ENCODE measurements at regions not wholly inside any gene's neighbourhood (a gene's known extent, or its start where the extent isn't known, plus 50 kb on each side); places are given as distances from the start of the nearest gene placed in this dataset.

- no peak for DNase-seq (ENCODE audit: low spot score)
- Histone ChIP-seq H3K36me3 (ENCODE audit: low read depth) (no peaks in the 10 kb centered on the region), H3K27me3 (ENCODE audit: insufficient read depth, poor library complexity, severe bottlenecking) (no peaks in the 10 kb centered on the region), H3K4me1 (ENCODE audit: insufficient read depth, poor library complexity, severe bottlenecking) (peaks cover 14% of the 10 kb centered on the region), H3K9me3 (ENCODE audit: severe bottlenecking) (no peaks in the 10 kb centered on the region), H3K4me3 (ENCODE audit: severe bottlenecking) (no peak overlapping the region), H3K27ac (ENCODE audit: poor library complexity, severe bottlenecking) (no peak overlapping the region)
- no peak for TF ChIP-seq CTCF (IDR thresholded peaks at IDR 0.05; ENCODE audit: poor library complexity, severe bottlenecking)
- ATAC-seq (ENCODE audit: low read depth) = no peak
Measured at GRCh38 chr7:106731187-106731586, 70.2 kb upstream of the CCDC71L start.

DNA sequence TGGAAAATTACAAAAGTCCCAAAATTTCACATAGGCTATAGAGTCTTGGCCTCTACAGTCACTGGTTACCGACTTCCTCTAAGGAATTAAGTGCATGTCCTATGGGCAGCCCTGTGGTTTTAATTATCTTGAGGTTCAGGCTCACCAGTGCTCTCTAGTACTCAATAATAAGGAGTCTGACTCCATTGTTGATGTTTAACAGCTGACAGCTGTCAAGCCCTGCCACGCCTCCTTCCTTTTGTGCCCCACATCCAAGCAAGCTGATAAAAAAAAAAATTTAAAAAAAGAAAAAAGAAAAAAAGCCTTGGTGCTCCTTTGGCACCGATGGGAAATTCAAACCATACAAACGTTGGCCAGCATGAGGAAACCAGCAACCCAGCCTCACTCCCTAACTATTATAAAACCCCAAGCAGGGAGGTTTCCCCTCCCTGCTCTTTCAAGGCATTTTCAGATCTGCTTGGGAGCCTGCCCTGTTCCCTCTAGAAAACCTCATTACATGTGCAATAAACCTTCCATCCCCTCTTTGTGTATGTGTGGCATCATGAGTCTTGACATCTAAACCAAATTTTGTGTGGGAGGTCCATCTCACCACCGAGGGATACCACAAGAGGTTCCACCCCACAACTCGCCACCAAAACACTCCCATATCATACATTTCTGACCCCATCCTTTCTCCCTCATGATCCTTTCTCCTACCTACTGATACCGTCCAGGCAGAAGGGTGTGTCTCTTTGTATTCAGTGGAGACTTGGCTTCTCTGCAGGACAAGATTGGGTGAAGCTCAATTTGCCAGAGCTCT is 70.9 kb upstream of the CCDC71L start:
- no peak for DNase-seq (ENCODE audit: low spot score)
- Histone ChIP-seq H3K36me3 (ENCODE audit: low read depth) (no peaks in the 10 kb centered on the region), H3K27ac (ENCODE audit: poor library complexity, severe bottlenecking) (no peak overlapping the region), H3K4me3 (ENCODE audit: severe bottlenecking) (no peak overlapping the region), H3K27me3 (ENCODE audit: insufficient read depth, poor library complexity, severe bottlenecking) (no peaks in the 10 kb centered on the region), H3K9me3 (ENCODE audit: severe bottlenecking) (no peaks in the 10 kb centered on the region), H3K4me1 (ENCODE audit: insufficient read depth, poor library complexity, severe bottlenecking) (peaks cover 14% of the 10 kb centered on the region)
- no peak for ATAC-seq (ENCODE audit: low read depth)
- no peak for TF ChIP-seq CTCF (IDR thresholded peaks at IDR 0.05; ENCODE audit: poor library complexity, severe bottlenecking)

- Histone ChIP-seq H3K27me3 (ENCODE audit: insufficient read depth, poor library complexity, severe bottlenecking) (no peaks in the 10 kb centered on the region), H3K27ac (ENCODE audit: poor library complexity, severe bottlenecking) (no peak overlapping the region), H3K4me3 (ENCODE audit: severe bottlenecking) (no peak overlapping the region), H3K36me3 (ENCODE audit: low read depth) (no peaks in the 10 kb centered on the region), H3K4me1 (ENCODE audit: insufficient read depth, poor library complexity, severe bottlenecking) (peaks cover 2% of the 10 kb centered on the region), H3K9me3 (ENCODE audit: severe bottlenecking) (no peaks in the 10 kb centered on the region)
- TF ChIP-seq CTCF (IDR thresholded peaks at IDR 0.05; ENCODE audit: poor library complexity, severe bottlenecking) = no peak
- no peak for DNase-seq (ENCODE audit: low spot score)
- no peak for ATAC-seq (ENCODE audit: low read depth)
Measured at GRCh38 chr7:106735637-106736036, 74.7 kb upstream of the CCDC71L start.

GRCh38 chr7:106736123-106736507 is 75.2 kb upstream of the CCDC71L start:
- no peaks in the 10 kb centered on the region for H3K9me3 ChIP-seq (ENCODE audit: severe bottlenecking)
- H3K4me1 ChIP-seq (ENCODE audit: insufficient read depth, poor library complexity, severe bottlenecking) = no peaks in the 10 kb centered on the region
- ATAC-seq (ENCODE audit: low read depth) (no peak), DNase-seq (ENCODE audit: low spot score) (no peak)
- TF ChIP-seq CTCF (IDR thresholded peaks at IDR 0.05; ENCODE audit: poor library complexity, severe bottlenecking) = no peak
- H3K27me3 ChIP-seq (ENCODE audit: insufficient read depth, poor library complexity, severe bottlenecking) = no peaks in the 10 kb centered on the region
- H3K4me3 ChIP-seq (ENCODE audit: severe bottlenecking) = no peak overlapping the region
- H3K27ac ChIP-seq (ENCODE audit: poor library complexity, severe bottlenecking) = no peak overlapping the region
- no peaks in the 10 kb centered on the region for H3K36me3 ChIP-seq (ENCODE audit: low read depth)

- Histone ChIP-seq H3K9me3 (ENCODE audit: severe bottlenecking) (no peaks in the 10 kb centered on the region), H3K36me3 (ENCODE audit: low read depth) (no peaks in the 10 kb centered on the region), H3K4me3 (ENCODE audit: severe bottlenecking) (no peak overlapping the region), H3K27ac (ENCODE audit: poor library complexity, severe bottlenecking) (no peak overlapping the region), H3K27me3 (ENCODE audit: insufficient read depth, poor library complexity, severe bottlenecking) (no peaks in the 10 kb centered on the region), H3K4me1 (ENCODE audit: insufficient read depth, poor library complexity, severe bottlenecking) (no peaks in the 10 kb centered on the region)
- ATAC-seq (ENCODE audit: low read depth) (peak; percentile 93), DNase-seq (ENCODE audit: low spot score) (no peak)
- TF ChIP-seq CTCF (IDR thresholded peaks at IDR 0.05; ENCODE audit: poor library complexity, severe bottlenecking) = peak; percentile 64
Measured at GRCh38 chr7:106736508-106737201, 75.7 kb upstream of the CCDC71L start.

Data from RWPE2 (cell line).